GM23248 (cell line): ENCODE measurements at regions not wholly inside any gene's neighbourhood (a gene's known extent, or its start where the extent isn't known, plus 50 kb on each side); places are given as distances from the start of the nearest gene placed in this dataset.
"Not testable (repeated sequence)": the region's sequence is repeated elsewhere in the genome, so short reads cannot be mapped to it uniquely, and the experiment has no call there.

Experiments used
- EZH2 ChIP-seq: fragments of 200-600 bp; sonication (generic); IDR thresholded peaks from 2 replicates; pipeline ENCODE4 v1.6.1; 2018; ENCODE audit warnings: antibody characterized with exemption, mild to moderate bottlenecking; ENCODE audit not compliant: insufficient read depth, poor library complexity, severe bottlenecking
- EZH2phosphoT487 ChIP-seq: fragments of 200-600 bp; sonication (generic); IDR thresholded peaks from 2 replicates; pipeline ENCODE4 v1.6.1; 2018; ENCODE audit warnings: antibody characterized with exemption, moderate library complexity, mild to moderate bottlenecking, low read depth; ENCODE audit not compliant: insufficient read depth

DNA sequence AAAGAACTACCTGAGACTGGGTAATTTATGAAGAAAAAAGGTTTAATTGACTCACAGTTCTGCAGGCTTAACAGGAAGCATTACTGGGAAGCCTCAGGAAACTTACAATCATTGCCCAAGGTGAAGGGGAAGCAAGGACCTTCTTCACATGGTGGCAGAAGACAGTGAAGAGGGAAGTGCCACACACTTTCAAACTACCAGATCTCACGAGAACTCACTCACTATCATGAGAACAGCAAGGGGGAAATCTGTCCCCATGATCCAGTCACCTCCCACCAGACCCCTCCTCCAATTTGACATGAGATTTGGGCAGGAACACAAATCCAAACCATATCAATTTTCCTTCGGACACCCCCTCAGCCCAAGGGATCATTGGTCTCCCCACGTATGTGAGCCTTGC, 55.1 kb upstream of the CYRIA start:
- TF ChIP-seq EZH2, EZH2phosphoT487: not testable (repeated sequence)
